DND-41 (cell line): ENCODE measurements at regions not wholly inside any gene's neighbourhood (a gene's known extent, or its start where the extent isn't known, plus 50 kb on each side); places are given as distances from the start of the nearest gene placed in this dataset.

Experiments
- ATAC-seq: fragments of 200-7000 bp; cut with Tn5 transposase; 3 replicates; pipeline ENCODE4 v1.9.1; 2021; ENCODE audit warnings: low read depth; ENCODE audit not compliant: insufficient read depth
- DNase-seq: peaks from one replicate; pipeline ENCODE4 v3.0.0-alpha.2; 2020
- H2AFZ ChIP-seq: 2 replicates; pipeline ENCODE4 v1.6.0; 2012; ENCODE audit warnings: low read depth, low read length
- H3K27ac ChIP-seq: 2 replicates; pipeline ENCODE4 v1.5.1; 2012; ENCODE audit warnings: low read length, inconsistent platforms
- H3K27me3 ChIP-seq: fragments of 200-600 bp; sonication (generic); 2 replicates; pipeline ENCODE4 v1.6.0; 2012; ENCODE audit warnings: low read length, mild to moderate bottlenecking, inconsistent platforms; ENCODE audit not compliant: insufficient read depth, poor library complexity
- H3K36me3 ChIP-seq: 2 replicates; pipeline ENCODE4 v1.5.1; 2012; ENCODE audit warnings: low read length, inconsistent platforms; ENCODE audit not compliant: insufficient read depth
- H3K4me1 ChIP-seq: 2 replicates; pipeline ENCODE4 v1.5.1; 2012; ENCODE audit warnings: mild to moderate bottlenecking, low read length; ENCODE audit not compliant: insufficient read depth
- H3K4me2 ChIP-seq: 2 replicates; pipeline ENCODE4 v1.6.0; 2012; ENCODE audit warnings: mild to moderate bottlenecking, moderate library complexity, low read length, inconsistent platforms; ENCODE audit not compliant: insufficient read depth
- H3K4me3 ChIP-seq, 2 experiments: fragments of 200-600 bp in 1 of 2; shearing (Covaris generic) in 1 of 2; 2 replicates each; pipeline ENCODE4 v1.5.1; 2012 to 2016; ENCODE audit warnings: inconsistent platforms in 2 of 2, low read length in 2 of 2, mild to moderate bottlenecking in 2 of 2, low read depth in 1 of 2, moderate library complexity in 1 of 2
- H3K79me2 ChIP-seq: 2 replicates; pipeline ENCODE4 v1.6.0; 2012; ENCODE audit warnings: low read length, inconsistent platforms; ENCODE audit not compliant: insufficient read depth
- H3K9ac ChIP-seq: 2 replicates; pipeline ENCODE4 v1.6.0; 2012; ENCODE audit warnings: low read depth, mild to moderate bottlenecking, inconsistent platforms, low read length, moderate library complexity
- H3K9me3 ChIP-seq: 2 replicates; pipeline ENCODE4 v1.5.1; 2012; ENCODE audit warnings: low read length, moderate library complexity, mild to moderate bottlenecking, inconsistent platforms; ENCODE audit not compliant: insufficient read depth, severe bottlenecking
- H4K20me1 ChIP-seq: 2 replicates; pipeline ENCODE4 v1.6.0; 2012; ENCODE audit warnings: low read length; ENCODE audit not compliant: insufficient read depth
- EZH2 ChIP-seq: IDR thresholded peaks from 3 replicates; pipeline ENCODE4 v1.6.1; 2012; ENCODE audit warnings: borderline replicate concordance, low read depth, mild to moderate bottlenecking, moderate library complexity, low read length, inconsistent platforms; ENCODE audit not compliant: severe bottlenecking
- TF ChIP-seq, protein P1 (sequence below): IDR thresholded peaks from 2 replicates; pipeline ENCODE4 v1.5.1; 2012; ENCODE audit warnings: borderline replicate concordance, low read length, moderate library complexity, mild to moderate bottlenecking; ENCODE audit not compliant: poor library complexity, severe bottlenecking; ENCODE audit errors: extremely low read depth

DNA sequence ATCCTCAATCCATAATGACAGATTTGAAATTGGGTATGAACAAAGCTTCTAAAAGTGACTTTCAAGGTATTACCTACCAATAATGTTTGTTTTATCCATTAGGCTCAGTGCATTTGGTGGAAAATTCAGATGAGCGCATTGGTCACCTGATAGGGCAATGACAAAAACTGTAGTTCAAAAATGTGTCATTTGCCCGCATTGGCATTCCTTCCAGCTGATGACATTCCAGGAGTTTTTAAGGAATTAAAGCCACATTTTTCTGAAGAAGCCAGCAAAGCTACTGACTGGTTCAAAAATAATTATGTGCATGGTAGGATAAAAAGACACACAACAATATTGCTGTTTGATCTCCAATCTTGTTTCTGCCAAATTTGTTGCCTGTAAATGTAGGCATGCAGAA is 473.4 kb upstream of the CPEB2 start:
- no peak overlapping the region for H3K27ac ChIP-seq
- no peaks in the 10 kb centered on the region for H4K20me1 ChIP-seq
- no peak overlapping the region for H2AFZ ChIP-seq
- no peak overlapping the region for H3K4me3 ChIP-seq
- no peaks in the 10 kb centered on the region for H3K36me3 ChIP-seq
- TF ChIP-seq EZH2 = no peak
- TF ChIP-seq, protein P1, sequence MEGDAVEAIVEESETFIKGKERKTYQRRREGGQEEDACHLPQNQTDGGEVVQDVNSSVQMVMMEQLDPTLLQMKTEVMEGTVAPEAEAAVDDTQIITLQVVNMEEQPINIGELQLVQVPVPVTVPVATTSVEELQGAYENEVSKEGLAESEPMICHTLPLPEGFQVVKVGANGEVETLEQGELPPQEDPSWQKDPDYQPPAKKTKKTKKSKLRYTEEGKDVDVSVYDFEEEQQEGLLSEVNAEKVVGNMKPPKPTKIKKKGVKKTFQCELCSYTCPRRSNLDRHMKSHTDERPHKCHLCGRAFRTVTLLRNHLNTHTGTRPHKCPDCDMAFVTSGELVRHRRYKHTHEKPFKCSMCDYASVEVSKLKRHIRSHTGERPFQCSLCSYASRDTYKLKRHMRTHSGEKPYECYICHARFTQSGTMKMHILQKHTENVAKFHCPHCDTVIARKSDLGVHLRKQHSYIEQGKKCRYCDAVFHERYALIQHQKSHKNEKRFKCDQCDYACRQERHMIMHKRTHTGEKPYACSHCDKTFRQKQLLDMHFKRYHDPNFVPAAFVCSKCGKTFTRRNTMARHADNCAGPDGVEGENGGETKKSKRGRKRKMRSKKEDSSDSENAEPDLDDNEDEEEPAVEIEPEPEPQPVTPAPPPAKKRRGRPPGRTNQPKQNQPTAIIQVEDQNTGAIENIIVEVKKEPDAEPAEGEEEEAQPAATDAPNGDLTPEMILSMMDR = no peak
- no peak for DNase-seq
- no peaks in the 10 kb centered on the region for H3K4me1 ChIP-seq
- ATAC-seq = no peak
- no peaks in the 10 kb centered on the region for H3K79me2 ChIP-seq
- H3K9me3 ChIP-seq = no peaks in the 10 kb centered on the region
- H3K4me2 ChIP-seq = no peak overlapping the region
- no peaks in the 10 kb centered on the region for H3K27me3 ChIP-seq
- H3K9ac ChIP-seq = no peak overlapping the region

DNA sequence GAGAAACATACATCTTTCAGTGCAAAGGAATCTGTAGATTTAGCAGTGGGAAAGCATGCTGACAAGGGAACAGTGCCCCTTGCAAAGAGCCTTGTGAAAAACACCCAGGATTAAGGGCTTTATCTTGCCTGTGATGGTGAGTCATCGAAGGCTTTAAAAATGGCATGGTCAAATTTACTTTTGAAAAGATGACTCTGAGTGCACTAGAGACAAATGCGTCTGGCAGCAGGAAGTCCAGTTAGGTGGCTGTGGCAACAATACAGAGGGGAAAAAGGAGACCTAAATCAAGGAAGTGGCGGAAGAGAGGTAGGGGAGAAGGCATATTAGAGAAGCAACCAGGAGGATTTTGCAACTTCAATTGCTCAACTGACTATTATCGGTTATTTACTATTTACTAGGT is 472.6 kb upstream of the CPEB2 start:
- no peak overlapping the region for H3K27ac ChIP-seq
- H3K4me2 ChIP-seq = no peak overlapping the region
- H3K4me3 ChIP-seq = no peak overlapping the region
- no peaks in the 10 kb centered on the region for H3K4me1 ChIP-seq
- H3K9me3 ChIP-seq = no peaks in the 10 kb centered on the region
- no peak for DNase-seq
- H2AFZ ChIP-seq = no peak overlapping the region
- H4K20me1 ChIP-seq = no peaks in the 10 kb centered on the region
- no peaks in the 10 kb centered on the region for H3K27me3 ChIP-seq
- no peaks in the 10 kb centered on the region for H3K36me3 ChIP-seq
- no peak overlapping the region for H3K9ac ChIP-seq
- H3K79me2 ChIP-seq = no peaks in the 10 kb centered on the region
- no peak for TF ChIP-seq EZH2
- TF ChIP-seq, protein P1 = no peak
- no peak for ATAC-seq

DNA sequence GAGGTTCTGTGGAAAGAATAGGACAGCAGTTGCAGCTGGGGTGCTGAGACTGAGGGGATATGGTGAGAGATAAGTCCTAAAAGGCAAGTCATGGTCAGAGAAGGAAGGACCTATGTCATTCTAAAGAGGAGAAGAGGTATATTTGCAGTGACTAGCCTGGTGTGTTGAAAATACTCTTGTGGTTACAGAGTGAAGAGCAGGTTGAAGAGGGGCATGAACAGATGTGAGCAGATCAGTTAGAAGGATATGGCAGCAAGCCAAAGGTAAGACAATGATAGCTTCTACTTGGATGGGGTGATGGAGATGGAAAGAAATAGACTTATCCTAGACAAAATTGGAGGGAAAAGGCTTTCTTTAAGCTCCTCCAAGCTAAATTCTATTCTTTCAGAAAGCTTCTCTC is 469.8 kb upstream of the CPEB2 start:
- no peak for ATAC-seq
- Histone ChIP-seq H2AFZ (no peak overlapping the region), H3K9ac (no peak overlapping the region), H4K20me1 (no peaks in the 10 kb centered on the region), H3K4me1 (no peaks in the 10 kb centered on the region), H3K4me3 (no peak overlapping the region), H3K27me3 (no peaks in the 10 kb centered on the region), H3K79me2 (no peaks in the 10 kb centered on the region), H3K4me2 (no peak overlapping the region), H3K36me3 (no peaks in the 10 kb centered on the region), H3K27ac (no peak overlapping the region), H3K9me3 (no peaks in the 10 kb centered on the region)
- TF ChIP-seq, protein P1 = no peak
- TF ChIP-seq EZH2 = no peak
- no peak for DNase-seq

DNA sequence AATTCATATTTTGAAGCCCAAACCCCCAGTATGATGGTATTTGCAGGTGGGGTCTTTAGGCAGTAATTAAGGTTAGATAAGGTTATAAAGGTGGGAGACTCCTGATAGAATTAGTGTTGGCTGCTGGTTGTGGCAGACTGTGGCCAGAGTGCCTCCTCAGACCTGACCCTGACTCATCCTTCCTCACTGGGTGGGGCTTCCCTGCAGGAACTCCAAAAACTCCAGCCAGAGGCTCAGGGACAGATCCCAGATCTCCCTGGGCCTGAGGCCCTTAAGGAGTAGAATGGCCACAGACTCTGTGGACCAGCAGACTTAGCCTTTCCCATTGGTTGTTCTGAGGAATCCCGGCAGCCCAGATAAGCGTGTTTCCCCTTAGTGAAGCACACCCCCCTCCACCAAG is 463.0 kb upstream of the CPEB2 start:
- H3K4me3 ChIP-seq = no peak overlapping the region
- H3K4me1 ChIP-seq = no peaks in the 10 kb centered on the region
- H3K27me3 ChIP-seq = no peaks in the 10 kb centered on the region
- TF ChIP-seq EZH2 = no peak
- TF ChIP-seq, protein P1 = no peak
- H3K79me2 ChIP-seq = no peaks in the 10 kb centered on the region
- H3K4me2 ChIP-seq = no peak overlapping the region
- no peak overlapping the region for H3K9ac ChIP-seq
- H2AFZ ChIP-seq = no peak overlapping the region
- H4K20me1 ChIP-seq = no peaks in the 10 kb centered on the region
- H3K27ac ChIP-seq = no peak overlapping the region
- DNase-seq (no peak), ATAC-seq (no peak)
- no peaks in the 10 kb centered on the region for H3K36me3 ChIP-seq
- H3K9me3 ChIP-seq = no peaks in the 10 kb centered on the region
